Activated CD4-positive, alpha-beta T cell treated with anti-CD3 and anti-CD28 coated beads for 36 hours (primary cell): ENCODE measurements at regions not wholly inside any gene's neighbourhood (a gene's known extent, or its start where the extent isn't known, plus 50 kb on each side); places are given as distances from the start of the nearest gene placed in this dataset.

ENCODE experiments used
- ATAC-seq: fragments of 200-7000 bp; cut with Tn5 transposase; one replicate; pipeline ENCODE4 v1.10.0; 2021; ENCODE audit warnings: mild to moderate bottlenecking, moderate library complexity
- CTCF ChIA-PET: fragments of 350-600 bp; sonication (Branson Sonifier 250); formaldehyde crosslinking; loops from one replicate; lab custom pipeline; 2021; ENCODE audit warnings: antibody characterized with exemption; lab: Charles Lee
- POLR2A ChIA-PET: fragments of 350-600 bp; sonication (Branson Sonifier 250); formaldehyde crosslinking; loops from one replicate; lab custom pipeline; 2021; ENCODE audit warnings: antibody characterized with exemption, inconsistent platforms; lab: Charles Lee
- DNase-seq: peaks from one replicate; pipeline ENCODE4 v3.0.0-alpha.2; 2020
- H3K27ac Mint-ChIP-seq: one replicate; pipeline ENCODE4 v1.8.0; 2021; ENCODE audit warnings: mixed read lengths
- H3K27me3 Mint-ChIP-seq: one replicate; pipeline ENCODE4 v1.8.0; 2021; ENCODE audit warnings: mixed read lengths
- H3K36me3 Mint-ChIP-seq: one replicate; pipeline ENCODE4 v1.8.0; 2021; ENCODE audit warnings: low read depth, mixed read lengths
- H3K4me1 Mint-ChIP-seq: one replicate; pipeline ENCODE4 v1.8.0; 2021; ENCODE audit warnings: mixed read lengths
- H3K4me3 Mint-ChIP-seq: one replicate; pipeline ENCODE4 v1.8.0; 2021; ENCODE audit warnings: mild to moderate bottlenecking, moderate library complexity, mixed read lengths
- H3K9me3 Mint-ChIP-seq: one replicate; pipeline ENCODE4 v1.8.0; 2021; ENCODE audit warnings: low read depth, mixed read lengths
- intact Hi-C, 2 experiments: fragments of 100-400 bp; cut with DNase I in 1 of 2; cut with micrococcal nuclease in 1 of 2; formaldehyde crosslinking; loops; one replicate each; pipeline versions ENCODE4 v1.14.2 to v1.15.1; 2022 to 2024; cut with DNase I, micrococcal nuclease

DNA sequence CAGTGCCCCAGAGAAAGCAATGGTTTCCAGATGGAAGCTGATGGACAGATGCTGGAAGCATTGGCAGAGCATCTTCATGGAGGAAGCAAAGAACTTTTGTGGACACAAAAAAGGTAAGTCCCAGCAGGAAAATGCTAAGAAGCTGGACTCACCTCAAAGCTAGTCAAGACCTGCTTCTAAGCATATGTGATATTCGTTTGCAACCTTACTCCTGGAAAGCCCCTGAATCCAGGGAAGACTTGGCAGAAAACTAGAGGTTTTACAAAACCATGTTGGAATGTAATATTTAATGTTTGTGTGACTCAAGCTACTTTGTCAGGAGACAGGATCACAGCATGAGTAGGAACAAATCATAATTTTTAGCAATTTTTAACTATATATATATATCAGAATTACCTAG, 288.2 kb downstream of the BCHE start:
- Mint-ChIP-seq H3K27me3 (no peaks in the 10 kb centered on the region), H3K4me1 (no peaks in the 10 kb centered on the region), H3K36me3 (no peaks in the 10 kb centered on the region), H3K27ac (no peak overlapping the region), H3K4me3 (no peak overlapping the region), H3K9me3 (peaks cover 9% of the 10 kb centered on the region)
- DNase-seq: no peak
- ChIA-PET CTCF (interaction anchor here (0.6 to 1.6 kb wide), 3 partner anchors 10 to 535 kb away, joined by 3 to 5 read pairs (median 4); no protein-coding TSS in a partner anchor), POLR2A (no interaction called here)
- no peak for ATAC-seq
- intact Hi-C loops: no loop called here

DNA sequence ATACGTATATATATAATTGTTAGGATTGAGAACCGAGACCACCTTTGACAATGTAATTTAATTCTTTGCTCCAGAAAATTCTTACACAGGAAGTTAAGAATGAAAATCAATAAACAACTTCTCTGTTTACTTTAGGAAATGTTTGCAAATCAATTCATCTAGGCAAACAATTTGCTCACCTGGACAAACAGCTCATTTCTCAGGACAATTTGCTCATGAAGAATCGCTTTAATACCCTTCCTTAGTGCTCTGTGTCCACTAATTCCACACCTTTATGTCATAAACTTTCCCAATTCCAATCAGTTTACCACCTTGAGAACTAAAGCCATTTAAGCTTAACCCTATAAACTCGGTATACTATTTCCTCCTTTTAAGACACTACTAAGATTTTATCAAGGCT, 292.2 kb downstream of the BCHE start:
- Mint-ChIP-seq H3K27ac (no peak overlapping the region), H3K27me3 (no peaks in the 10 kb centered on the region), H3K36me3 (no peaks in the 10 kb centered on the region), H3K4me3 (no peak overlapping the region), H3K9me3 (peaks cover 7% of the 10 kb centered on the region), H3K4me1 (no peaks in the 10 kb centered on the region)
- intact Hi-C loops: no loop called here
- ATAC-seq: no peak
- ChIA-PET POLR2A (no interaction called here), CTCF (no interaction called here)
- DNase-seq: no peak

- Mint-ChIP-seq H3K27me3 (no peaks in the 10 kb centered on the region), H3K4me3 (no peak overlapping the region), H3K36me3 (no peaks in the 10 kb centered on the region), H3K9me3 (peaks cover 7% of the 10 kb centered on the region), H3K27ac (no peak overlapping the region), H3K4me1 (no peaks in the 10 kb centered on the region)
- DNase-seq (no peak), ATAC-seq (no peak)
- intact Hi-C loops: no loop called here
- POLR2A ChIA-PET: no interaction called here
- CTCF ChIA-PET: no interaction called here
Measured at GRCh38 chr3:165544432-165544831, 292.8 kb downstream of the BCHE start.

- intact Hi-C loops: no loop called here
- CTCF ChIA-PET: interaction anchor here (0.8 kb wide), 1 partner anchor 25 kb away, joined by 3 read pairs; no protein-coding TSS in a partner anchor
- DNase-seq (no peak), ATAC-seq (no peak)
- H3K27ac Mint-ChIP-seq: no peak overlapping the region
- no peaks in the 10 kb centered on the region for H3K36me3 Mint-ChIP-seq
- no peaks in the 10 kb centered on the region for H3K4me1 Mint-ChIP-seq
- POLR2A ChIA-PET: no interaction called here
- no peak overlapping the region for H3K4me3 Mint-ChIP-seq
- H3K27me3 Mint-ChIP-seq: no peaks in the 10 kb centered on the region
- H3K9me3 Mint-ChIP-seq: peaks cover 5% of the 10 kb centered on the region
Measured at GRCh38 chr3:165538166-165538565, 299.1 kb downstream of the BCHE start.

- no peak overlapping the region for H3K4me3 Mint-ChIP-seq
- DNase-seq (no peak), ATAC-seq (no peak)
- no peaks in the 10 kb centered on the region for H3K4me1 Mint-ChIP-seq
- no peak overlapping the region for H3K27ac Mint-ChIP-seq
- ChIA-PET CTCF (no interaction called here), POLR2A (no interaction called here)
- H3K27me3 Mint-ChIP-seq: no peaks in the 10 kb centered on the region
- intact Hi-C loops: no loop called here
- peaks cover 10% of the 10 kb centered on the region for H3K9me3 Mint-ChIP-seq
- H3K36me3 Mint-ChIP-seq: no peaks in the 10 kb centered on the region
Measured at GRCh38 chr3:165532851-165533250, 304.4 kb downstream of the BCHE start.

DNA sequence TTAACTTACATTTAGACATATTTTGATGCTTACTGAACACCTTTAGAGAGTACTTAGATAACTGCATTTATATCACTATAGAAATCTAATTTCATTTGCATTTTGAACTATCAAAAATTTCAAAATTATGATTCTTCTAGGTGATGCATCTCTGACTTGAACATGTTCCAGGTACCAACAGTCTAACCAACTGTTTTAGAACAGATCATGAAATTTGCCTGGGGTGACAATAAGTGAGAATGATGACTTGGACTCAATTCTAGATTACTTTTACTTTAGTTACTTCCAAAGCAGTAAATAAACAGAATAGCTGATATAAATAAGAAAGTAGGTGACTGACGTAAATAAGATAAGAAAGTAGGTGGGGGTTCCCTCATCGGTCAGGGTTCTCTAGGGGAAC, 307.8 kb downstream of the BCHE start:
- POLR2A ChIA-PET: no interaction called here
- intact Hi-C loops: no loop called here
- ATAC-seq: no peak
- Mint-ChIP-seq H3K36me3 (no peaks in the 10 kb centered on the region), H3K4me3 (no peak overlapping the region), H3K9me3 (peaks cover 10% of the 10 kb centered on the region), H3K4me1 (no peaks in the 10 kb centered on the region), H3K27ac (no peak overlapping the region), H3K27me3 (no peaks in the 10 kb centered on the region)
- DNase-seq: no peak
- CTCF ChIA-PET: no interaction called here

DNA sequence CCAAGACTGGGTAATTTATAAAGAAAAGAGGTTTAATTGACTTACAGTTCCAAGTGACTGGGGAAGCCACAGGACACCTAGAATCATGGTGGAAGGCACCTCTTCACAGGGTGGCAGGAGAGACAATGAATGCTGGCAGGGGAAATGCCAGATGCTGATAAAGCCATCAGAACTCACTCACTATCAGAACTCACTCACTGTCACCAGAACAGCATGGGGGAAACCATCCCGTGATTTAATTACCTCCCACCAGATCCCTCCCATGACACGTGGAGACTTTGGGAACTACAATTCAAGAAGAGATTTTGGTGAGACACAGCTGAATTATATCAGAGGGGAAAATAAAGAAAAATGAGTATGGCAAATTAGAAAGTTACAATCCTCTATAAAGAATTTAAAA, 310.9 kb downstream of the BCHE start:
- Mint-ChIP-seq H3K4me1 (no peaks in the 10 kb centered on the region), H3K27me3 (no peaks in the 10 kb centered on the region), H3K9me3 (peaks cover 8% of the 10 kb centered on the region), H3K36me3 (no peaks in the 10 kb centered on the region), H3K27ac (no peak overlapping the region), H3K4me3 (no peak overlapping the region)
- ATAC-seq (no peak), DNase-seq (no peak)
- POLR2A ChIA-PET: no interaction called here
- intact Hi-C loops: no loop called here
- CTCF ChIA-PET: no interaction called here

- Mint-ChIP-seq H3K27ac (no peak overlapping the region), H3K4me3 (no peak overlapping the region), H3K27me3 (no peaks in the 10 kb centered on the region), H3K4me1 (no peaks in the 10 kb centered on the region), H3K9me3 (peaks cover 8% of the 10 kb centered on the region), H3K36me3 (no peaks in the 10 kb centered on the region)
- ChIA-PET POLR2A (no interaction called here), CTCF (no interaction called here)
- intact Hi-C loops: no loop called here
- DNase-seq: no peak
- ATAC-seq: no peak
Measured at GRCh38 chr3:165523801-165524200, 313.4 kb downstream of the BCHE start.

- Mint-ChIP-seq H3K9me3 (peaks cover 8% of the 10 kb centered on the region), H3K4me3 (no peak overlapping the region), H3K27me3 (no peaks in the 10 kb centered on the region), H3K4me1 (no peaks in the 10 kb centered on the region), H3K36me3 (no peaks in the 10 kb centered on the region), H3K27ac (no peak overlapping the region)
- DNase-seq (no peak), ATAC-seq (no peak)
- ChIA-PET CTCF (no interaction called here), POLR2A (no interaction called here)
- intact Hi-C loops: no loop called here
Measured at GRCh38 chr3:165522386-165522785, 314.8 kb downstream of the BCHE start.

- ATAC-seq: no peak
Measured at GRCh38 chr3:165521131-165521871, 315.9 kb downstream of the BCHE start.

DNA sequence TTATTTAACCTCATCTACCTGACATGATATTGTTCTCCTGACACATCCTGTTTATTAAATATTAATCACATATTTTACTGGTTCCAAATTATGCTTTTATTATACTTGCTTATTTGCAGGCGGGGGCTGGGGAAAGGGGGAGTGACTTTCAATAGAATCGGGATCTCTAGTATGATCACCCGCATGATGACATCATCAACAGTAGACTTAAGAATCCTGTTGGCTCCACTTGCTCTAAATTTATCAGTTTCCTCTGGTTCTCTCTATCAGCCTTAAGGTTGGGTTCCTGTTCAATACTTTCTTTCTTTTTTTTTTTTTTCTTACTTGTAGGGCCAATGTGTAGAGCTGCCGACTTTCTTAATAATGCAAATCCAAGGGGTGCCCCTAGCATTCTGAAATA, 317.5 kb downstream of the BCHE start:
- H3K27me3 Mint-ChIP-seq: no peaks in the 10 kb centered on the region
- ATAC-seq: no peak
- no peak overlapping the region for H3K4me3 Mint-ChIP-seq
- DNase-seq: no peak
- H3K27ac Mint-ChIP-seq: no peak overlapping the region
- intact Hi-C loops: no loop called here
- H3K4me1 Mint-ChIP-seq: no peaks in the 10 kb centered on the region
- no peaks in the 10 kb centered on the region for H3K36me3 Mint-ChIP-seq
- POLR2A ChIA-PET: no interaction called here
- CTCF ChIA-PET: no interaction called here
- peaks cover 10% of the 10 kb centered on the region for H3K9me3 Mint-ChIP-seq

More at GRCh38 chr3:165521131-165521871, 315.9 kb downstream of the BCHE start:
- H3K36me3 Mint-ChIP-seq: no peaks in the 10 kb centered on the region
- H3K27me3 Mint-ChIP-seq: no peaks in the 10 kb centered on the region
- POLR2A ChIA-PET: no interaction called here
- no peak overlapping the region for H3K4me3 Mint-ChIP-seq
- no peak for DNase-seq
- no peak overlapping the region for H3K27ac Mint-ChIP-seq
- CTCF ChIA-PET: no interaction called here
- intact Hi-C loops: no loop called here
- peaks cover 8% of the 10 kb centered on the region for H3K9me3 Mint-ChIP-seq
- H3K4me1 Mint-ChIP-seq: no peaks in the 10 kb centered on the region

DNA sequence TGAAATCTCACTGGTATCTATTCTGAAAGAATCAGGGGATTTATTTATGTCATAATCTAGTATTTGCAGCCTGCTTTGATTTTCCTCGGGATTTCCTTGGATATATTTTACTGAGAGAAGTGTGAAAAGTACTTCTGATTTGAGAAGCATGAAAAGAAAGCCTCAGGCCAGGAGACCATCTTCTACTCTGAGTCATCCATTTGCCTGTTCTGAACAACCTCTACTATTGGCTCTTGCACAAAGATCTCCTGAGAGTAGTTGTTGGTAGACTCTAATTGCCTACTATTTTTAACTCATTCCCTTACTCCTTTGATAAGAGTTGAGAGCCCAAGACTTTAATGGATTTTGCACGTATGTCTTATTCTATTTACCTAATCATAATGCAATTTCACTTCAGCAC, 318.9 kb downstream of the BCHE start:
- intact Hi-C loops: no loop called here
- H3K36me3 Mint-ChIP-seq: no peaks in the 10 kb centered on the region
- ChIA-PET POLR2A (no interaction called here), CTCF (no interaction called here)
- ATAC-seq (no peak), DNase-seq (no peak)
- no peaks in the 10 kb centered on the region for H3K4me1 Mint-ChIP-seq
- H3K4me3 Mint-ChIP-seq: no peak overlapping the region
- H3K27ac Mint-ChIP-seq: no peak overlapping the region
- peaks cover 9% of the 10 kb centered on the region for H3K9me3 Mint-ChIP-seq
- H3K27me3 Mint-ChIP-seq: no peaks in the 10 kb centered on the region
